IgD-negative memory B cell (primary cell): ENCODE measurements at regions not wholly inside any gene's neighbourhood (a gene's known extent, or its start where the extent isn't known, plus 50 kb on each side); places are given as distances from the start of the nearest gene placed in this dataset.

Experiments
- H3K27ac Mint-ChIP-seq, 3 donors: one replicate each; pipeline ENCODE4 v1.8.0; 2020 to 2022; ENCODE audit warnings: mild to moderate bottlenecking in 3 of 3, mixed read lengths in 3 of 3, moderate library complexity in 1 of 3
- H3K27me3 Mint-ChIP-seq: one replicate; pipeline ENCODE4 v1.8.0; 2021; ENCODE audit warnings: mixed read lengths
- H3K36me3 Mint-ChIP-seq: one replicate; pipeline ENCODE4 v1.8.0; 2020; ENCODE audit warnings: mild to moderate bottlenecking, mixed read lengths
- H3K4me1 Mint-ChIP-seq, 3 donors: one replicate each; pipeline ENCODE4 v1.8.0; 2020 to 2022; ENCODE audit warnings: mixed read lengths in 3 of 3, mild to moderate bottlenecking in 1 of 3
- H3K4me3 Mint-ChIP-seq, 4 donors: one replicate each; pipeline ENCODE4 v1.8.0; 2020 to 2022; ENCODE audit warnings: mild to moderate bottlenecking in 4 of 4, mixed read lengths in 4 of 4, moderate library complexity in 3 of 4
- H3K9me3 Mint-ChIP-seq, 3 donors: one replicate each; pipeline ENCODE4 v1.8.0; 2020 to 2021; ENCODE audit warnings: mixed read lengths in 3 of 3, mild to moderate bottlenecking in 1 of 3

GRCh38 chr12:107492393-107493134 is 193.0 kb upstream of the PWP1 start:
- Mint-ChIP-seq H3K9me3 (peaks cover 0 to 3% (median 2%) of the 10 kb centered on the region in 3 donors), H3K4me1 (peaks cover 28 to 48% (median 45%) of the 10 kb centered on the region in 3 donors)

GRCh38 chr12:107493135-107493494 is 192.5 kb upstream of the PWP1 start:
- H3K4me3 Mint-ChIP-seq, result peak overlapping the region; percentile 1 to 91 (median 75)
- peaks cover 5% of the 10 kb centered on the region for H3K27me3 Mint-ChIP-seq
- peaks cover 27 to 45% (median 45%) of the 10 kb centered on the region in 3 donors for H3K4me1 Mint-ChIP-seq
- no peaks in the 10 kb centered on the region for H3K36me3 Mint-ChIP-seq
- peaks cover 0 to 3% (median 2%) of the 10 kb centered on the region in 3 donors for H3K9me3 Mint-ChIP-seq
- peak overlapping the region in 1 of 3 donors; percentile 95 for H3K27ac Mint-ChIP-seq

More at GRCh38 chr12:107492393-107493134, 193.0 kb upstream of the PWP1 start:
- Mint-ChIP-seq H3K4me3 (peak overlapping the region; percentile 1 to 91 (median 75)), H3K27me3 (peaks cover 2% of the 10 kb centered on the region), H3K27ac (peak overlapping the region; percentile 0 to 95 (median 53)), H3K36me3 (no peaks in the 10 kb centered on the region)

GRCh38 chr12:107493666-107494065 is 191.9 kb upstream of the PWP1 start:
- Mint-ChIP-seq H3K27ac (no peak overlapping the region), H3K9me3 (peaks cover 0 to 3% (median 2%) of the 10 kb centered on the region in 3 donors), H3K36me3 (no peaks in the 10 kb centered on the region), H3K4me1 (peaks cover 27 to 43% (median 43%) of the 10 kb centered on the region in 3 donors), H3K27me3 (peaks cover 5% of the 10 kb centered on the region), H3K4me3 (peak overlapping the region in 1 of 4 donors; percentile 91)

- Mint-ChIP-seq H3K36me3 (no peaks in the 10 kb centered on the region), H3K27ac (no peak overlapping the region), H3K27me3 (peaks cover 5% of the 10 kb centered on the region), H3K4me3 (no peak overlapping the region), H3K4me1 (peaks cover 24 to 39% (median 38%) of the 10 kb centered on the region in 3 donors), H3K9me3 (peaks cover 0 to 3% (median 2%) of the 10 kb centered on the region in 3 donors)
These were observed 191.3 kb upstream of the PWP1 start for GRCh38 chr12:107494331-107494730.

- Mint-ChIP-seq H3K27ac (no peak overlapping the region), H3K27me3 (peaks cover 5% of the 10 kb centered on the region), H3K4me1 (peaks cover 17 to 27% (median 27%) of the 10 kb centered on the region in 3 donors), H3K4me3 (no peak overlapping the region), H3K36me3 (no peaks in the 10 kb centered on the region), H3K9me3 (peaks cover 0 to 3% (median 2%) of the 10 kb centered on the region in 3 donors)
These were observed 190.0 kb upstream of the PWP1 start for GRCh38 chr12:107495604-107496003.

- no peaks in the 10 kb centered on the region for H3K36me3 Mint-ChIP-seq
- H3K4me3 Mint-ChIP-seq, result no peak overlapping the region
- H3K27ac Mint-ChIP-seq, result no peak overlapping the region
- peaks cover 13 to 18% (median 15%) of the 10 kb centered on the region in 3 donors for H3K4me1 Mint-ChIP-seq
- H3K27me3 Mint-ChIP-seq, result peaks cover 9% of the 10 kb centered on the region
- peaks cover 0 to 3% (median 0%) of the 10 kb centered on the region in 3 donors for H3K9me3 Mint-ChIP-seq
These were observed 188.4 kb upstream of the PWP1 start for GRCh38 chr12:107497231-107497630.

GRCh38 chr12:107500307-107500706 is 185.3 kb upstream of the PWP1 start:
- Mint-ChIP-seq H3K4me1 (peaks cover 0 to 4% (median 2%) of the 10 kb centered on the region in 3 donors), H3K4me3 (no peak overlapping the region), H3K27ac (no peak overlapping the region), H3K27me3 (peaks cover 9% of the 10 kb centered on the region), H3K36me3 (no peaks in the 10 kb centered on the region), H3K9me3 (peaks cover 0 to 3% (median 0%) of the 10 kb centered on the region in 3 donors)

- peaks cover 0 to 2% (median 2%) of the 10 kb centered on the region in 3 donors for H3K4me1 Mint-ChIP-seq
- peaks cover 0 to 3% (median 0%) of the 10 kb centered on the region in 3 donors for H3K9me3 Mint-ChIP-seq
- no peak overlapping the region for H3K27ac Mint-ChIP-seq
- H3K27me3 Mint-ChIP-seq, result peaks cover 9% of the 10 kb centered on the region
- no peaks in the 10 kb centered on the region for H3K36me3 Mint-ChIP-seq
- no peak overlapping the region for H3K4me3 Mint-ChIP-seq
These were observed 183.9 kb upstream of the PWP1 start for GRCh38 chr12:107501681-107502080.

- Mint-ChIP-seq H3K27ac (no peak overlapping the region), H3K4me3 (no peak overlapping the region), H3K9me3 (peaks cover 0 to 3% (median 0%) of the 10 kb centered on the region in 3 donors), H3K36me3 (peaks cover 3% of the 10 kb centered on the region), H3K27me3 (peaks cover 7% of the 10 kb centered on the region), H3K4me1 (peaks cover 0 to 2% (median 2%) of the 10 kb centered on the region in 3 donors)
These were observed 182.3 kb upstream of the PWP1 start for GRCh38 chr12:107503129-107503855.

- peaks cover 5% of the 10 kb centered on the region for H3K36me3 Mint-ChIP-seq
- no peak overlapping the region for H3K27ac Mint-ChIP-seq
- H3K4me3 Mint-ChIP-seq, result no peak overlapping the region
- peaks cover 0 to 2% (median 2%) of the 10 kb centered on the region in 3 donors for H3K4me1 Mint-ChIP-seq
- peaks cover 0 to 3% (median 0%) of the 10 kb centered on the region in 3 donors for H3K9me3 Mint-ChIP-seq
- peaks cover 7% of the 10 kb centered on the region for H3K27me3 Mint-ChIP-seq
These were observed 181.4 kb upstream of the PWP1 start for GRCh38 chr12:107503887-107504885.

- H3K27me3 Mint-ChIP-seq, result peaks cover 5% of the 10 kb centered on the region
- peaks cover 0 to 3% (median 0%) of the 10 kb centered on the region in 3 donors for H3K9me3 Mint-ChIP-seq
- H3K27ac Mint-ChIP-seq, result no peak overlapping the region
- H3K36me3 Mint-ChIP-seq, result peaks cover 5% of the 10 kb centered on the region
- H3K4me3 Mint-ChIP-seq, result no peak overlapping the region
- no peaks in the 10 kb centered on the region for H3K4me1 Mint-ChIP-seq
These were observed 176.2 kb upstream of the PWP1 start for GRCh38 chr12:107509421-107509820.

- Mint-ChIP-seq H3K4me3 (no peak overlapping the region), H3K36me3 (peaks cover 5% of the 10 kb centered on the region), H3K4me1 (peaks cover 0 to under 1% (median 0%) of the 10 kb centered on the region in 3 donors), H3K27me3 (peaks cover 5% of the 10 kb centered on the region), H3K9me3 (peaks cover 0 to 3% (median 0%) of the 10 kb centered on the region in 3 donors), H3K27ac (no peak overlapping the region)
These were observed 175.4 kb upstream of the PWP1 start for GRCh38 chr12:107510211-107510610.

- Mint-ChIP-seq H3K27me3 (peaks cover 5% of the 10 kb centered on the region), H3K4me1 (peaks cover 0 to 6% (median 0%) of the 10 kb centered on the region in 3 donors), H3K9me3 (peaks cover 0 to 3% (median 0%) of the 10 kb centered on the region in 3 donors), H3K4me3 (no peak overlapping the region), H3K36me3 (peaks cover 5% of the 10 kb centered on the region), H3K27ac (no peak overlapping the region)
These were observed 174.3 kb upstream of the PWP1 start for GRCh38 chr12:107511292-107511691.

GRCh38 chr12:107512391-107512790 is 173.2 kb upstream of the PWP1 start:
- Mint-ChIP-seq H3K9me3 (peaks cover 0 to 3% (median 0%) of the 10 kb centered on the region in 3 donors), H3K27ac (no peak overlapping the region), H3K4me3 (no peak overlapping the region), H3K27me3 (peaks cover 3% of the 10 kb centered on the region), H3K36me3 (peaks cover 2% of the 10 kb centered on the region), H3K4me1 (peaks cover 0 to 6% (median 0%) of the 10 kb centered on the region in 3 donors)
